Adrenal gland (tissue), 9 donors: ENCODE measurements at regions not wholly inside any gene's neighbourhood (a gene's known extent, or its start where the extent isn't known, plus 50 kb on each side); places are given as distances from the start of the nearest gene placed in this dataset.

ENCODE experiments used
- DNase-seq, 7 donors: peaks; one replicate each; pipeline ENCODE4 v3.0.0-alpha.2; 2019 to 2020
- H3K27ac ChIP-seq, 5 donors: fragments of 200-600 bp; sonication (generic) in 4 of 5; 1 replicate in 3 of 5; 2 replicates in 2 of 5; pipeline versions ENCODE4 v1.5.1 to v1.8.0; 2016 to 2020; ENCODE audit warnings: mild to moderate bottlenecking in 1 of 5
- H3K27me3 ChIP-seq: fragments of 200-600 bp; 2 replicates; pipeline ENCODE4 v1.8.0; 2021
- H3K36me3 ChIP-seq, 2 donors: fragments of 200-600 bp; replicated peaks in 1 of 2; 1 replicate in 1 of 2; 2 replicates in 1 of 2; pipeline versions ENCODE4 v1.5.1 to v1.8.0; 2018 to 2022
- H3K4me1 ChIP-seq, 2 donors: fragments of 200-600 bp; replicated peaks in 1 of 2; 1 replicate in 1 of 2; 2 replicates in 1 of 2; pipeline versions ENCODE4 v1.5.1 to v1.8.0; 2018 to 2021
- H3K4me3 ChIP-seq, 4 donors: fragments of 200-600 bp; sonication (generic) in 3 of 4; one replicate each; pipeline ENCODE4 v1.5.1; 2016 to 2018
- H3K9me3 ChIP-seq, 3 donors: fragments of 200-600 bp; sonication (generic) in 1 of 3; replicated peaks in 1 of 3; 1 replicate in 2 of 3; 2 replicates in 1 of 3; pipeline versions ENCODE4 v1.5.1 to v1.8.0; 2016 to 2021
- CTCF ChIP-seq, 6 experiments: fragments of 450-650 bp in 4 of 6; fragments of 200-600 bp in 2 of 6; sonication (generic) in 1 of 6; IDR thresholded peaks; 1 replicate in 5 of 6; 2 replicates in 1 of 6; pipeline versions ENCODE4 v1.5.1 to v1.8.0; 2016 to 2021; ENCODE audit warnings: antibody characterized with exemption in 6 of 6, mild to moderate bottlenecking in 2 of 6, moderate library complexity in 1 of 6
- POLR2A ChIP-seq, 2 donors: fragments of 450-650 bp; IDR thresholded peaks; one replicate each; pipeline ENCODE4 v1.6.1; 2017; ENCODE audit warnings: antibody characterized with exemption in 2 of 2, mild to moderate bottlenecking in 2 of 2, moderate library complexity in 1 of 2
- WGBS, 4 donors: extraction: QIAGEN DNeasy Blood & Tissue Kit in 2 of 4; methylation state at CpG; one replicate each; pipeline versions ENCODE4 v1.1.5 to v1.1.7; 2013 to 2017; 5-methylcytosine and 5-hydroxymethylcytosine counted together
- intact Hi-C, 2 donors: fragments of 100-400 bp; cut with DNase I; formaldehyde crosslinking; loops; one replicate each; pipeline versions ENCODE4 v1.14.1 to v1.15.0; 2022 to 2023
- donor health status: healthy with polysubstance abuse.
- donor health status: Bipolar disorder and iron deficiency.
- donor health status: DM: yes; HTN: yes; CAD: no.
- donor health status: DM: no; HTN: no; CAD: no.
- donor health status: DM: no; HTN: no; CAD: no.

- intact Hi-C loops = no loop called here
- WGBS, 4 donors = 46 to 56% (median 52%) methylated on average over 1 of the region's 1 CpG
- H3K9me3 ChIP-seq = no peaks in the 10 kb centered on the region
Observed at GRCh38 chr13:87736849-87737385, 65.7 kb downstream of the SLITRK5 start.

GRCh38 chr13:87754097-87754496, 82.9 kb downstream of the SLITRK5 start:
- Histone ChIP-seq H3K4me1 (no peaks in the 10 kb centered on the region), H3K4me3 (no peak overlapping the region), H3K27ac (no peak overlapping the region), H3K9me3 (no peaks in the 10 kb centered on the region), H3K36me3 (no peaks in the 10 kb centered on the region), H3K27me3 (no peaks in the 10 kb centered on the region)
- TF ChIP-seq CTCF (IDR thresholded peaks at IDR 0.05) (no peak), POLR2A (IDR thresholded peaks at IDR 0.05) (no peak)
- no peak for DNase-seq
- intact Hi-C loops = no loop called here
- WGBS, 4 donors = 33 to 50% (median 40%) methylated on average over 1 of the region's 1 CpG

More at GRCh38 chr13:87736849-87737385, 65.7 kb downstream of the SLITRK5 start:
- TF ChIP-seq CTCF (IDR thresholded peaks at IDR 0.05) (no peak), POLR2A (IDR thresholded peaks at IDR 0.05) (no peak)
- Histone ChIP-seq H3K27ac (no peak overlapping the region), H3K27me3 (no peaks in the 10 kb centered on the region), H3K4me1 (no peaks in the 10 kb centered on the region), H3K4me3 (no peak overlapping the region), H3K36me3 (no peaks in the 10 kb centered on the region)
- DNase-seq = no peak

- Histone ChIP-seq H3K4me3 (no peak overlapping the region), H3K27me3 (no peaks in the 10 kb centered on the region), H3K4me1 (no peaks in the 10 kb centered on the region), H3K9me3 (no peaks in the 10 kb centered on the region), H3K27ac (no peak overlapping the region), H3K36me3 (no peaks in the 10 kb centered on the region)
- 53 to 67% (median 60%) methylated on average over 4 of the region's 4 CpGs for WGBS, 4 donors
- DNase-seq = no peak
- intact Hi-C loops = no loop called here
- TF ChIP-seq CTCF (IDR thresholded peaks at IDR 0.05) (no peak), POLR2A (IDR thresholded peaks at IDR 0.05) (no peak)
Observed at GRCh38 chr13:87769445-87769844, 98.3 kb downstream of the SLITRK5 start.

- Histone ChIP-seq H3K36me3 (no peaks in the 10 kb centered on the region), H3K4me3 (no peak overlapping the region), H3K27ac (no peak overlapping the region), H3K27me3 (no peaks in the 10 kb centered on the region), H3K4me1 (no peaks in the 10 kb centered on the region), H3K9me3 (no peaks in the 10 kb centered on the region)
- 30 to 38% (median 34%) methylated on average over 3 of the region's 3 CpGs for WGBS, 4 donors
- intact Hi-C loops = no loop called here
- no peak for DNase-seq
- TF ChIP-seq CTCF (IDR thresholded peaks at IDR 0.05) (no peak), POLR2A (IDR thresholded peaks at IDR 0.05) (no peak)
Observed at GRCh38 chr13:87777387-87777786, 106.2 kb downstream of the SLITRK5 start.
